Mucosa of rectum (tissue), 2 donors: ENCODE measurements at regions not wholly inside any gene's neighbourhood (a gene's known extent, or its start where the extent isn't known, plus 50 kb on each side); places are given as distances from the start of the nearest gene placed in this dataset.
"Not testable (repeated sequence)": the region's sequence is repeated elsewhere in the genome, so short reads cannot be mapped to it uniquely, and the experiment has no call there.

ENCODE experiments used
- H3K27ac ChIP-seq, 2 donors: one replicate each; pipeline ENCODE4 v1.7.0; 2013; ENCODE audit warnings: inconsistent platforms in 2 of 2, low read depth in 2 of 2, low read length in 2 of 2
- H3K27me3 ChIP-seq, 2 donors: one replicate each; pipeline ENCODE4 v1.7.0; 2013; ENCODE audit warnings: low read length in 2 of 2; ENCODE audit not compliant: control insufficient read depth in 2 of 2, insufficient read depth in 2 of 2
- H3K36me3 ChIP-seq, 2 donors: one replicate each; pipeline ENCODE4 v1.7.0; 2013; ENCODE audit warnings: low read length in 2 of 2; ENCODE audit not compliant: control insufficient read depth in 2 of 2, insufficient read depth in 2 of 2
- H3K4me1 ChIP-seq, 2 donors: one replicate each; pipeline ENCODE4 v1.7.0; 2013; ENCODE audit warnings: low read length in 2 of 2, mild to moderate bottlenecking in 1 of 2; ENCODE audit not compliant: control insufficient read depth in 2 of 2, insufficient read depth in 2 of 2
- H3K4me3 ChIP-seq, 2 donors: one replicate each; pipeline ENCODE4 v1.7.0; 2013; ENCODE audit warnings: low read length in 2 of 2
- H3K9ac ChIP-seq, 2 donors: one replicate each; pipeline ENCODE4 v1.7.0; 2013; ENCODE audit warnings: low read length in 2 of 2, low read depth in 1 of 2, mild to moderate bottlenecking in 1 of 2
- H3K9me3 ChIP-seq, 2 donors: one replicate each; pipeline ENCODE4 v1.7.0; 2013; ENCODE audit warnings: low read length in 2 of 2; ENCODE audit not compliant: control insufficient read depth in 2 of 2
- donor health status: healthy.
- donor health status: Normal muscosa, but diverticular disease.

DNA sequence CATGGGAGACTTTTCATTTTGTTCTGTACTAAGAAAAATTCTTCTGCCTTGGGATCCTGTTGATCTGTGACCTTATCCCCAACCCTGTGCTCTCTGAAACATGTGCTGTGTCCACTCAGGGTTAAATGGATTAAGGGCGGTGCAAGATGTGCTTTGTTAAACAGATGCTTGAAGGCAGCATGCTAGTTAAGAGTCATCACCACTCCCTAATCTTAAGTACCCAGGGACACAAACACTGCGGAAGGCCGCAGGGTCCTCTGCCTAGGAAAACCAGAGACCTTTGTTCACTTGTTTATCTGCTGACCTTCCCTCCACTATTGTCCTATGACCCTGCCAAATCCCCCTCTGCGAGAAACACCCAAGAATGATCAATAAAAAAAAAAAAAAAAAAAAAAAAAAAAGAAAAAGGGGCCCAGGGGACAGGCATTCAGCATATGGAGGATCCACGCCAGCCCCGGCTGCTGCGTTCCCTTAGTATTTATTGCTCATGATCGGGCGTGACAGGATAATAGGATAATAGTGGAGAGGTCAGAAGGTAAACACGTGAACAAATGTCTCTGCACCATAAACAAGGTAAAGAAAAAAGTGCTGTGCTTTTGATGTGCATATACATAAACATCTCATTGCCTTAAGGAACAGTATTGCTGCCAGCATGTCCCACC lies 113.7 kb upstream of the ZNF92 start:
- not testable (repeated sequence) for H3K9ac ChIP-seq, H3K9me3 ChIP-seq, H3K4me1 ChIP-seq, H3K27me3 ChIP-seq, H3K4me3 ChIP-seq, H3K27ac ChIP-seq, H3K36me3 ChIP-seq

- peaks cover 5 to 10% of the 10 kb centered on the region in 2 donors for H3K27me3 ChIP-seq
- H3K4me3 ChIP-seq = no peak overlapping the region
- no peaks in the 10 kb centered on the region for H3K36me3 ChIP-seq
- no peaks in the 10 kb centered on the region for H3K9me3 ChIP-seq
- peaks cover 3 to 4% of the 10 kb centered on the region in 2 donors for H3K4me1 ChIP-seq
- H3K27ac ChIP-seq = no peak overlapping the region
- H3K9ac ChIP-seq = no peak overlapping the region
These were observed 119.6 kb upstream of the ZNF92 start for GRCh38 chr7:65254061-65254460.

DNA sequence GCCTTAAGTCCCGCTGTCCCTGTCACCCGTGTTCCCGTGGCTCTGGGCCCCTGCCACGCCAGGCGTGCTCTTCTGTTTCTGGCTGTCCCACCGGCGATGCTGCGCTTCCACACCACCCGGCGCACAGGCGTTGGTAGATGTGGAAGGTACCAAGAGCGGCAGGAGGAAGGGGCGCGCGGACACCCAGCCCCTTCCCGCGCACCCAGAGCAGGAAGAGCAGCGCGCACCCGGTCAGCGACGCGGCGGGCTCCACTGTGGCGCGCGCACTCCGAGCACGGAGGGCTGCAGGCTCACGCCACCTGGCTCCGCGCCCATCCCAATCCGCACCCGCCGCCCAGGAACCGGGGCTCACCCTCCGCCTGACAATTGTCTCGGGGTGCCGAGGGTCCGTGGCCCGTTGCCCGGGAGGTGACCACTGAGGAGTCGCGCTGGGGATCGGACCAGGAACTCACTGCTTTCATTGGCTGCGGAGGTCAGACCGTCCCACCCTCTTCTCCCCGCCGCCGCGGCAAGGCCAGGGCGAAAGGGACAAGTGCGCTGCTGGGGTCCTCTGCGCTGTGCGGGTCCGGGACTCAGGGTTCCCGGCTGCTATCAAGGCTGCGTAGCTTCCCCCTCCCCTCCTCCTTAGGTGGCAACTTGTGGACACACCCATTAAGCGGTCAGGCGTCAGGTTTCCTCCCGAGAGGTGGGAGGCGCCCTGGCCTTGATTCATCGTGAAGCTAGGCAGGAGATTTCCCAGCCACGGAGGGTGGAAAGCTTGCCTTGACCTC lies 121.6 kb upstream of the ZNF92 start:
- Histone ChIP-seq H3K9ac (peak overlapping the region in 1 of 2 donors; percentile 10), H3K36me3 (no peaks in the 10 kb centered on the region), H3K9me3 (no peaks in the 10 kb centered on the region), H3K27ac (no peak overlapping the region), H3K27me3 (peaks cover 5 to 10% of the 10 kb centered on the region in 2 donors), H3K4me3 (peak overlapping the region; percentile 62 to 71), H3K4me1 (peaks cover 3 to 4% of the 10 kb centered on the region in 2 donors)

DNA sequence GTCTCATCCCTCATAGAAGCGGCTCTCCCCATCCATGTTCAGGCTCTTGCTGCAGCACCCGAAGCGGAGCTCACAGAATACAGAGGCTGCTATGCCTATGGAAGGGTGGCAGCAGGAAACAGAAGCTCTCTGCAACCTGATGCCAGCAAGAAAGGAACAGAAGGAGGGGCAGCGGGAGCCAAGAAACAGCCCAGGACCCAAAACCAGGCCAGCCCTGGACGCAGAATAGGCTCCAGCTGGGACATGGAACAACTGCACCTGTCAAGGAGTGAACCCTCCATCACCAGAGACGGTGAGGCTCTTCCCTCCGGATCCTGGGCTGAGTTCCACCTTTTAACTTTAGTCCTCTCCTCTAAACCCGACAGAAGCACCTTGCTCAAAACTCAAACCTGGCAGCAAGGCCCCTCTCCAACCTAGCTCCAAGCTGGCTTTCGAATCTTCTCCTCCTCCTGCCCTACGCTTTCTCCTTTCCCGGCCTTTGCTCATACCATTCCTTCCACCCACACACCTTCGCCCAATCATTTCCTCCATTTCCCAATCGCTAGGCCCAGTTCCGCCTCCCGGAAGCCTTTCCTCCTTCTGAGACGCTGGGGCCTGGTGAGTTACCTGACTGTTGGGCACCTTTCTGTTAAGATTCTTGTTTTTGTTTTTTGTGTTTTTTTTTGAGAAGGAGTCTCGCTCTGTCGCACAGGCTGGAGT lies 122.8 kb upstream of the ZNF92 start:
- H3K9me3 ChIP-seq = no peaks in the 10 kb centered on the region

GRCh38 chr7:65250216-65250615 lies 123.4 kb upstream of the ZNF92 start:
- Histone ChIP-seq H3K9ac (no peak overlapping the region), H3K4me1 (peaks cover 3 to 4% of the 10 kb centered on the region in 2 donors), H3K27me3 (peaks cover 5 to 10% of the 10 kb centered on the region in 2 donors)

More for the DNA sequence above, 122.8 kb upstream of the ZNF92 start:
- Histone ChIP-seq H3K9ac (no peak overlapping the region), H3K4me3 (no peak overlapping the region), H3K36me3 (no peaks in the 10 kb centered on the region), H3K27ac (no peak overlapping the region), H3K4me1 (peaks cover 3 to 4% of the 10 kb centered on the region in 2 donors), H3K27me3 (peaks cover 5 to 10% of the 10 kb centered on the region in 2 donors)

DNA sequence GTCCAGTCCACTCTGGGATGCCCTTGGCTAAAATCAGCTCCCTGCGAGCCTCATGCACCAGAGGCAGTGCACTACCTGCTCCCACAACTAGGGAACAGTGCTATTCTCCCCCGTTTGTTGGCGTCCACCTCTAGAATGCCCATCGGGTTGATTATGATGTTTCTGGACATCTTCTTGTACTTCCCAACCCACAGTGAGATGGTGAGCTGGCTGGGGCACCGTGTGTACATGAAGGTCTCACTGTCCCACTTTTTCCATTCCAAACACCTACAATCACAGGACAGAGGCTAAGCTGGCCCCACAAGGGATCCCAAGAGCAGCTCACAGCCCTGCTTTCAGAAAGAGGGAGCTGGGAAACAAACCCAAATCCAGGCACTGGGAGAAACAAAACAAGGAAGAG lies 126.2 kb upstream of the ZNF92 start:
- peaks cover 3 to 4% of the 10 kb centered on the region in 2 donors for H3K4me1 ChIP-seq
- no peak overlapping the region for H3K9ac ChIP-seq
- no peak overlapping the region for H3K4me3 ChIP-seq
- no peaks in the 10 kb centered on the region for H3K9me3 ChIP-seq
- peaks cover 5 to 10% of the 10 kb centered on the region in 2 donors for H3K27me3 ChIP-seq
- H3K36me3 ChIP-seq = no peaks in the 10 kb centered on the region
- no peak overlapping the region for H3K27ac ChIP-seq

More at GRCh38 chr7:65250216-65250615, 123.4 kb upstream of the ZNF92 start:
- Histone ChIP-seq H3K36me3 (no peaks in the 10 kb centered on the region), H3K27ac (no peak overlapping the region), H3K9me3 (no peaks in the 10 kb centered on the region), H3K4me3 (no peak overlapping the region)

- Histone ChIP-seq H3K4me1 (no peaks in the 10 kb centered on the region), H3K9ac (no peak overlapping the region), H3K9me3 (no peaks in the 10 kb centered on the region), H3K27ac (no peak overlapping the region), H3K36me3 (no peaks in the 10 kb centered on the region), H3K4me3 (peak overlapping the region in 1 of 2 donors; percentile 28), H3K27me3 (peaks cover 6 to 12% of the 10 kb centered on the region in 2 donors)
These were observed 133.8 kb upstream of the ZNF92 start for GRCh38 chr7:65239707-65240352.

DNA sequence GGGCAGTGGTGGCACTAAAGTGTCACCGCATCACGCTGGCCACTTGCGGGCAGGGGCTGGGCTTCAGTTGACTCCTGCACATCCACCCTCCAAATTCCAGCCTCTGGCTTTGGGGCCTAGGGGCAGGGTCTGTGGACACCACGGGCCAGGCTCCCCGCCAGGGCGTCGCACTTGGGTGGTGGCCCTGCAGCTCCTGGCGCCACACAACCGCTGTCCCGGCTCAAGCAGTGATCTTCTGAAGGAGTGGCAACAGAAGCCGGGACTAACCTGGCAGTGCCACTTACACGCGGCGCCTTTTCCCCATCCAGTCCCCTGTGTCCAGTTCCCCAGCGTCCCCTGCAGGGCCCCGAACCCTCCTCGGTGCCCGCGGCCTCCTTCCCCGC lies 134.3 kb upstream of the ZNF92 start:
- Histone ChIP-seq H3K9me3 (no peaks in the 10 kb centered on the region), H3K27ac (no peak overlapping the region), H3K4me1 (no peaks in the 10 kb centered on the region), H3K27me3 (peaks cover 6 to 12% of the 10 kb centered on the region in 2 donors), H3K9ac (no peak overlapping the region), H3K4me3 (peak overlapping the region in 1 of 2 donors; percentile 28), H3K36me3 (no peaks in the 10 kb centered on the region)

GRCh38 chr7:65238785-65239184 lies 134.9 kb upstream of the ZNF92 start:
- Histone ChIP-seq H3K4me3 (no peak overlapping the region), H3K36me3 (no peaks in the 10 kb centered on the region)

More at GRCh38 chr7:65238785-65239184, 134.9 kb upstream of the ZNF92 start:
- no peak overlapping the region for H3K9ac ChIP-seq
- H3K9me3 ChIP-seq = no peaks in the 10 kb centered on the region
- H3K27ac ChIP-seq = no peak overlapping the region
- H3K4me1 ChIP-seq = no peaks in the 10 kb centered on the region
- H3K27me3 ChIP-seq = peaks cover 6 to 12% of the 10 kb centered on the region in 2 donors
